AG10803 (cell line): ENCODE measurements at regions not wholly inside any gene's neighbourhood (a gene's known extent, or its start where the extent isn't known, plus 50 kb on each side); places are given as distances from the start of the nearest gene placed in this dataset.

Experiments used
- DNase-seq: peaks from one replicate; pipeline ENCODE4 v3.0.0; 2010; ENCODE audit warnings: low read depth
- H3K4me3 ChIP-seq: 2 replicates; pipeline ENCODE4 v1.5.1; 2011; ENCODE audit warnings: mild to moderate bottlenecking, low read length, control low read depth
- CTCF ChIP-seq: conservative IDR thresholded peaks from 2 replicates; pipeline ENCODE4 v1.5.1; 2011; ENCODE audit warnings: mild to moderate bottlenecking, low read length, control low read depth, inconsistent platforms

GRCh38 chr10:124264711-124265390 lies 153.9 kb downstream of the OAT start:
- H3K4me3 ChIP-seq, result no peak overlapping the region
- no peak for DNase-seq
- no peak for TF ChIP-seq CTCF

DNA sequence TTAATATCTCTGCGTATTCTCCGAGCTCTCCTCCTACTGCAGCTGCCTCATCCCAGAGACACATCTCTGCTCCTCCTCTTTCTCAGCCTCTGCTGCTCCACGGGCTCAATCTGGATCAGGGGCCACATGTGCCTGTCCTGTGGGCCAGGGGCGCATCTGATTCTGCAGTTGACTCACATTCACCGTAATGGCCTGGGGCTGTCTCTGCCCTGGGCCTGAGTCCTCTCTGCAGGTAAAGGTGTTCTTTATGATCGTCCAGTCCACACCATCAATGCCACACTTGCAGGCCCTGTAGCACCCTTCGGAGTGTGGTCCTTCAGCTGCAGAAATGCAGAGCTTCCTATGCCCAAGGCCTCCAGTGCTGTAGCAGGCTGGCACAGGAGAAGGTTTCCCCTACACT lies 154.5 kb downstream of the OAT start:
- no peak for DNase-seq
- H3K4me3 ChIP-seq, result no peak overlapping the region
- no peak for TF ChIP-seq CTCF

GRCh38 chr10:124263726-124264125 lies 155.0 kb downstream of the OAT start:
- no peak for TF ChIP-seq CTCF
- DNase-seq, result no peak
- H3K4me3 ChIP-seq, result no peak overlapping the region

GRCh38 chr10:124262971-124263370 lies 155.8 kb downstream of the OAT start:
- no peak overlapping the region for H3K4me3 ChIP-seq
- TF ChIP-seq CTCF, result no peak
- no peak for DNase-seq

DNA sequence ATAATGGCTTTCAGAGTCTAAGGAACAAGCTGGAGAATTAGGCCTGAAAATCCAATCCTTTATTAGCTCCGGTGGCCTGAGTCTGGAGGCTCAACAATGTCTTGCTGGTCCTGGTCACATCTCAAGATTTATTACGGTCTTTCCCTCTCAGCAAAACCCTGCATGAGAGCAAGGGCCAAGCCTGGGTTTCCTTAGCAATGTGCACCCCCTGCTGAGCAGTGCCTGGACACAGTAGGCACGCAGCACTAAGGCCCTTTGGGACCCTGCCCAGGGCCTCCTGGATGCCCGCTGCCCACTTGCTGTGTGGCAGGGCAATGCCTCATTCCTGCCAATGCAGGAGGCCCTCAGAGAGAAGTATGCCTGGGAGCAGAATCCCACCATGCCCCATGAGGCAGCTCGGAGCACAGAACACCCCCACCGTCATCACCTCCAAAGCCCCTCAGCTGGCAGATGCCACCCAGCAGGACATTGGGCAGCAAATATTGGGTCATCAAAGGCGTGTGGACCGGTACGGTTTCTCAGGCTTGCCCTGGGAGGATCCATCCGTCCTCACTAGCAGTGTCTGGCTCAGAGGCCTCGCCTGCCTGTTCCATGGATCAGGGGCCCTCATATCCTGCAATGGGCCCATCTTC lies 156.4 kb downstream of the OAT start:
- DNase-seq, result no peak
- no peak overlapping the region for H3K4me3 ChIP-seq
- no peak for TF ChIP-seq CTCF

- no peak overlapping the region for H3K4me3 ChIP-seq
- DNase-seq, result no peak
- TF ChIP-seq CTCF, result no peak
Measured at GRCh38 chr10:124259139-124259825, 159.4 kb downstream of the OAT start.

GRCh38 chr10:124257781-124258180 lies 160.9 kb downstream of the OAT start:
- DNase-seq, result no peak
- TF ChIP-seq CTCF, result no peak
- no peak overlapping the region for H3K4me3 ChIP-seq
